ENCODE measurements at regions not wholly inside any gene's neighbourhood (a gene's known extent, or its start where the extent isn't known, plus 50 kb on each side); places are given as distances from the start of the nearest gene placed in this dataset.

DNA sequence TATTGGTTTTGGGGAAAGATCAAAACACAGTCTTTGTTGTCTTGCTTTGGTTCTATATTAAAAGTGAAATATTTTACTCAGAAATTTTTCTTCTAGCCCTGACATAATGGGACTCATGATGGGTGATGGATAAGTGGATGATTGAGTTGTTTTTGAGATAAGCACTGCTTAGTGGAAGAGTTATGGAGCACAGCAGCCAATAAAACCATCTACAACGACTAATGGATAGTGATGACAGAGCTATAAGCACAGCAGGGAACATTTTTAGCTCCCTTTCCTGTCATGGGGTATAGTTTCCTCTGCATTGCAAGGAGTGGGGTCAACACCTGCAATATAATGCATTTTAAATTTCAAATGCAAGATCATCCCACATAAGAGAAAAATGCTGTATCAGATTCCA is 812.4 kb downstream of the STPG2 start:
- H3K9me3 ChIP-seq (ENCODE audit: control insufficient read depth, insufficient read depth, low read length): no peaks in the 10 kb centered on the region
- H3K4me3 ChIP-seq (ENCODE audit: low read depth, low read length): no peak overlapping the region
- DNase-seq (ENCODE audit: low read depth in 4 of 6, low spot score in 6 of 6): peak in 1 of 6 donors; percentile 33
- H3K4me1 ChIP-seq (ENCODE audit: control insufficient read depth, insufficient read depth, low read length): no peaks in the 10 kb centered on the region
- WGBS (ENCODE audit: insufficient coverage): no CpG with 5 or more reads among the region's 1 CpG
- no peaks in the 10 kb centered on the region for H3K36me3 ChIP-seq (ENCODE audit: control insufficient read depth, insufficient read depth, low read length)
- no peak overlapping the region for H3K27ac ChIP-seq (ENCODE audit: low read depth, low read length)
- no peaks in the 10 kb centered on the region for H3K27me3 ChIP-seq (ENCODE audit: control insufficient read depth, insufficient read depth, low read length)

DNA sequence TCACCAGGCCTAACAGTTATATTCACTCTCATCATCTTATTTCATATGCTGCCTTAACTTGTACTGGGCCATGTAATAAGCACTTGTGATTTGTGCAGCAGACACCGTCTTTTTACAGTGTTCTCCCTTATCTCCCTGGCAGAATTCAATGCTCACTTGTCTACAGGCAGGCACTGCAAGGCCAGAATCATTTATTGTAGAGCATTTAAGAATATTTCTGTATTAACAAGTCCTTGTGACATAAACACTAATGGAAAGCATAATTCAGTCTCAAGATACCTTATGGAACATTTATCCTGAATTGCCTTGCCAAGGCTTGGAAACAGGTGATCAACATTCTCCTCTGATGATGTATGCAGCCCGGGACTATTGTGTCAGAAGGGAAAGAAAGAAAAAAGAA is 808.9 kb downstream of the STPG2 start:
- peak in 1 of 6 donors; percentile 55 for DNase-seq (ENCODE audit: low read depth in 4 of 6, low spot score in 6 of 6)

DNA sequence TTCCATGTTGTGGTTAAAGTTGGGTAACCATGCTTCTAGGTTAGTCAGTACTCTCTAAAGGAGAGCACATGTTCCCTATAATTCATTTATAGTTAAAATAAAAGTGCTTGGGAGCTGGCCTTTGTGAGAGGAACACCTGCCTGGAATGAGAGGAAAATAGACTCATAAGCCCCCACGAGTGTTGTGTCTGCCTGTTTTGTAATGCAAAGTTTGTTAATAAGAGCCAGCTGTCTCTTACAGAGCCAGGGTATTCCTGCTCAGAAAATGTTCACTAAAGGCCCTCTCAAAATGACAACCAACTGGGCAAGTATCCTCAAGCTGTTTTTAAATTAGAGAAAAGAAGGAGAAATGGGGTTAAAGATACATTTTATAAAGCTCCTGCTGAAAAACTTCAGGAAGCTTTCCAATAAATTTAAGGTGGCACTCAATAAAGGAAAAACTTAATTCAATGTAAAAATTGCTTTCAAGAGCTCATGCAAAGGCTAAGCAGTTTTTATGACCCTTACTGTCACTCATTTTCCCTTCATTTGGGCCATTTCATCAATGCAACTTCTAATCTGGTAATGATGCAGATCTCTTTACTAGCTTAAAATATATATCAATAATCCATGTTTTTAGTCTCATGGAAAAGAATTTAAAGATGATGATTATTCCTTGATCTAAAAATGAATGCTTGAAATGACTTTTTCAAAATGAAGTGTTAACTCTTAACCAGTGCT is 793.6 kb downstream of the STPG2 start:
- DNase-seq (ENCODE audit: low read depth in 4 of 6, low spot score in 6 of 6): peak in 4 of 6 donors; percentile 5 to 85 (median 30)
- H3K36me3 ChIP-seq (ENCODE audit: control insufficient read depth, insufficient read depth, low read length): no peaks in the 10 kb centered on the region
- no peaks in the 10 kb centered on the region for H3K4me1 ChIP-seq (ENCODE audit: control insufficient read depth, insufficient read depth, low read length)
- H3K27ac ChIP-seq (ENCODE audit: low read depth, low read length): no peak overlapping the region
- no peaks in the 10 kb centered on the region for H3K9me3 ChIP-seq (ENCODE audit: control insufficient read depth, insufficient read depth, low read length)
- no peaks in the 10 kb centered on the region for H3K27me3 ChIP-seq (ENCODE audit: control insufficient read depth, insufficient read depth, low read length)
- H3K4me3 ChIP-seq (ENCODE audit: low read depth, low read length): no peak overlapping the region
- WGBS (ENCODE audit: insufficient coverage): 13% methylated on average over 1 of the region's 1 CpG

More for the DNA sequence above, 808.9 kb downstream of the STPG2 start:
- Histone ChIP-seq H3K4me1 (ENCODE audit: control insufficient read depth, insufficient read depth, low read length) (no peaks in the 10 kb centered on the region), H3K27ac (ENCODE audit: low read depth, low read length) (no peak overlapping the region), H3K4me3 (ENCODE audit: low read depth, low read length) (no peak overlapping the region), H3K27me3 (ENCODE audit: control insufficient read depth, insufficient read depth, low read length) (no peaks in the 10 kb centered on the region), H3K9me3 (ENCODE audit: control insufficient read depth, insufficient read depth, low read length) (peaks cover 5% of the 10 kb centered on the region), H3K36me3 (ENCODE audit: control insufficient read depth, insufficient read depth, low read length) (no peaks in the 10 kb centered on the region)
- no CpG with 5 or more reads among the region's 2 CpGs for WGBS (ENCODE audit: insufficient coverage)

DNA sequence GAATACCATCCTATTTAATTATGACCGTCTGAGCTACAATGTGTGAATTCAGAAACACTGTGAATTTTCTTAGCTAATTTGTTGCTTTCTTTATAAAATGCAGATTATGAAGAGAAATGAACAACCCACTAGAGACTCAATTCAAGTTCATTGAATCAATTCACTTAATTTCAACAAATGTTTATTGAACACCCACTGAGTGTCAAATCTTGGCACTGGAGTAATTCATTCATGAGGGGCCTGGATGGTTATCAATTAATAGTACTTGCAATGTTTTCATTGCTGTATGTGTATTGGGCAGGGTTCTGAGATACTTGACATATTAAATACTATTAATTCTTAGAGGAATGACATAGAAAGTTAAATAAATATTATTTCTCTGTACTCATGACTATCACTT is 789.4 kb downstream of the STPG2 start:
- H3K27me3 ChIP-seq (ENCODE audit: control insufficient read depth, insufficient read depth, low read length): no peaks in the 10 kb centered on the region
- H3K4me3 ChIP-seq (ENCODE audit: low read depth, low read length): no peak overlapping the region
- no peaks in the 10 kb centered on the region for H3K9me3 ChIP-seq (ENCODE audit: control insufficient read depth, insufficient read depth, low read length)
- H3K36me3 ChIP-seq (ENCODE audit: control insufficient read depth, insufficient read depth, low read length): no peaks in the 10 kb centered on the region
- peak in 1 of 6 donors; percentile 53 for DNase-seq (ENCODE audit: low read depth in 4 of 6, low spot score in 6 of 6)
- WGBS (ENCODE audit: insufficient coverage): no CpG with 5 or more reads among the region's 1 CpG
- no peak overlapping the region for H3K27ac ChIP-seq (ENCODE audit: low read depth, low read length)
- no peaks in the 10 kb centered on the region for H3K4me1 ChIP-seq (ENCODE audit: control insufficient read depth, insufficient read depth, low read length)

DNA sequence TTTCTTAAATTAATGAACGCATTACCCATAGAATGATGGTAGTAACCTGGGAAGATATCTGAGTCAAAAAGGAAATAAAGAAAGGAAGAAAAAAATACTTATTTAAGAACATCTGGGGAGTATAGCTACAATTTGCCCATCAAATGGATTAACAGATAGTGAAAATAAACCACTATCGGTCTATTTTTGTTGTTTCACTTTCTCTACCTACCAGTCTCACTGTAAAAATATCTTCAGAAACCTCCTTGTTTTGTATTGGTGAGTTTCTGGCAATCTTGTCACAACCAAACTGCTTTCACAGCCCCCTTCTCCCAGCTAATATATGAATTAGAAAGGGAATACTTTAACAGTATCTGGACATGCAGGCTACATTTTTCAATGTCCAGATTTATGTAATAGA is 783.5 kb downstream of the STPG2 start:
- no peak overlapping the region for H3K4me3 ChIP-seq (ENCODE audit: low read depth, low read length)
- no peaks in the 10 kb centered on the region for H3K27me3 ChIP-seq (ENCODE audit: control insufficient read depth, insufficient read depth, low read length)
- peaks cover 2% of the 10 kb centered on the region for H3K9me3 ChIP-seq (ENCODE audit: control insufficient read depth, insufficient read depth, low read length)
- no peak overlapping the region for H3K27ac ChIP-seq (ENCODE audit: low read depth, low read length)
- H3K4me1 ChIP-seq (ENCODE audit: control insufficient read depth, insufficient read depth, low read length): no peaks in the 10 kb centered on the region
- WGBS (ENCODE audit: insufficient coverage): no CpG with 5 or more reads among the region's 2 CpGs
- H3K36me3 ChIP-seq (ENCODE audit: control insufficient read depth, insufficient read depth, low read length): no peaks in the 10 kb centered on the region
- DNase-seq (ENCODE audit: low read depth in 4 of 6, low spot score in 6 of 6): no peak

DNA sequence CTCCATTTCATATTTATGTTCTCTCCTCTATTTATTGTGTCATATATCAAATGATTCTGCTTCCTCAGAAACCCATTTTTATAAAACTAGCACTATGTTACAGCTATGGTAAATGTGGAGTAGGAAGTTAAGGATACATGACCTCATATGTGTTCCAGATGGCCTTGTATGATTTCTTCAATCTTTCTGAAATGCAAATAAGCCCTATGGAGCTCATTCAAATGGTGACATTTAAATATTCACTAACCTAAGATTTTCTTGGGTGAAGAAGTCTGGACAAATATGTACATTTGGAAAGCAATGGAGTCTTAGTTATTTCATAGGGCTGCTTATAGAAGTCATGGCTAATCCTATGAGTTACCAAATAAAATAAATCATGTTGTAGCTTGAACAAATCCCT is 782.5 kb downstream of the STPG2 start:
- Histone ChIP-seq H3K36me3 (ENCODE audit: control insufficient read depth, insufficient read depth, low read length) (no peaks in the 10 kb centered on the region), H3K4me3 (ENCODE audit: low read depth, low read length) (no peak overlapping the region), H3K27ac (ENCODE audit: low read depth, low read length) (no peak overlapping the region), H3K4me1 (ENCODE audit: control insufficient read depth, insufficient read depth, low read length) (no peaks in the 10 kb centered on the region), H3K9me3 (ENCODE audit: control insufficient read depth, insufficient read depth, low read length) (peaks cover 2% of the 10 kb centered on the region), H3K27me3 (ENCODE audit: control insufficient read depth, insufficient read depth, low read length) (no peaks in the 10 kb centered on the region)
- DNase-seq (ENCODE audit: low read depth in 4 of 6, low spot score in 6 of 6): no peak

DNA sequence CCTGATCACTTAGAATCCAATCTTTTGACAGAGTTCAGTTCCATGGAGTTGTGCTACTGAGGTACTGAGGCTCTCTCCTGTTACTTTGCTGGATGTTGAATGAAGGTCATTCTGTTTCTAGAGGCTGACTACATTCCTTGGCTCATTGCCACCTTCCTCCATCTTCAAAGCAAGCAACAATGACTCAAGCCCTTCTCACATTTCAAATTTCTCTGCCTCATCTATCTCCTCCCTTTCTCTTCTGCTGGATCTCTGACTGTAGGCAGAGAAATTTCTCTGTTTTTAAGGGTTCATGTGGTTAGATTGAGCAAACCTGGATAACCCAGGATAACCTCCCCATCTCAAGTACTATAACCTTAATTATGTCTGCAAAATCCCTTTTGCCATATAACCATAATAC is 775.4 kb downstream of the STPG2 start:
- no peak for DNase-seq (ENCODE audit: low read depth in 4 of 6, low spot score in 6 of 6)

DNA sequence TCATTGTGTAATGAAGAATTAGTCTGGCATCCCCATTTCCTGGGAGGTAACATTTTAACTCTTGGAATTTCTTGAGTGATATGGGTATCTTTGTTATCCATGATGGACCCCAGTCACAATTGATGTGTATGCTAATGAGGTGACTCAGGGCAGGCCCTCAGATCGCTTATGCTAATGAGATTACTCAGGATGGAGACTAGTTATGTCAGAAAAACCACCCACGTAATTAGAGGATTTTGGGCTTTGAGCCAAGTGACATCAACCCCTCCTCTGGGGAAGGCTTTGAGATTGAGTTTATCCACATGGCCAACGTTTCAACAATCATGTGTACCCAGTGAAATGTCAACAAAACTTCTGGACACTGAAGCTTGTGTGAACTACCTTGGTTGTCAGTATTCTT is 772.7 kb downstream of the STPG2 start:
- no peaks in the 10 kb centered on the region for H3K9me3 ChIP-seq (ENCODE audit: control insufficient read depth, insufficient read depth, low read length)
- no peaks in the 10 kb centered on the region for H3K36me3 ChIP-seq (ENCODE audit: control insufficient read depth, insufficient read depth, low read length)
- H3K27me3 ChIP-seq (ENCODE audit: control insufficient read depth, insufficient read depth, low read length): no peaks in the 10 kb centered on the region
- no peaks in the 10 kb centered on the region for H3K4me1 ChIP-seq (ENCODE audit: control insufficient read depth, insufficient read depth, low read length)
- no peak overlapping the region for H3K4me3 ChIP-seq (ENCODE audit: low read depth, low read length)
- no peak for DNase-seq (ENCODE audit: low read depth in 4 of 6, low spot score in 6 of 6)
- 60% methylated on average over 1 of the region's 3 CpGs for WGBS (ENCODE audit: insufficient coverage)
- H3K27ac ChIP-seq (ENCODE audit: low read depth, low read length): no peak overlapping the region

More for the DNA sequence above, 775.4 kb downstream of the STPG2 start:
- Histone ChIP-seq H3K9me3 (ENCODE audit: control insufficient read depth, insufficient read depth, low read length) (peaks cover 2% of the 10 kb centered on the region), H3K27ac (ENCODE audit: low read depth, low read length) (no peak overlapping the region), H3K4me1 (ENCODE audit: control insufficient read depth, insufficient read depth, low read length) (no peaks in the 10 kb centered on the region), H3K27me3 (ENCODE audit: control insufficient read depth, insufficient read depth, low read length) (no peaks in the 10 kb centered on the region), H3K4me3 (ENCODE audit: low read depth, low read length) (no peak overlapping the region), H3K36me3 (ENCODE audit: control insufficient read depth, insufficient read depth, low read length) (no peaks in the 10 kb centered on the region)

DNA sequence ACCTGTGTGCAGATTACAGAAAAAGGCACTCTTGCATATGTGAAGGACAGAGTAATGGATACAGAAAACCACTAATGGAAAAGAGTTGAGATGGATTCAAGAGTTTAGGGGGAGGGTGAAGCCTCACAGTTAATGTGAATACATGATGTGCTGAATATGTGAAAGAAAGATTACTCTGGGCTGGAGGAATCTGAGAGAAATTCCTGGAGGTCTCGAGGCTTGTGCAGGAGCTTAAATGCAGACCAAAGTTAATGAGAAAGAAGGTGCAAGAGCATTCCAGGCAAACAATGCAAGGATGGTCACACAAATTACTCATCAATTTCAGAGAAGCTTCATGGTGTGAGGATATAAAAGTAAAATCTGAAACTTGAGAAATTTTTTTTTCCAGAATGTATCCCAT is 768.8 kb downstream of the STPG2 start:
- no peaks in the 10 kb centered on the region for H3K27me3 ChIP-seq (ENCODE audit: control insufficient read depth, insufficient read depth, low read length)
- H3K36me3 ChIP-seq (ENCODE audit: control insufficient read depth, insufficient read depth, low read length): no peaks in the 10 kb centered on the region
- no CpG with 5 or more reads among the region's 1 CpG for WGBS (ENCODE audit: insufficient coverage)
- H3K4me1 ChIP-seq (ENCODE audit: control insufficient read depth, insufficient read depth, low read length): no peaks in the 10 kb centered on the region
- H3K9me3 ChIP-seq (ENCODE audit: control insufficient read depth, insufficient read depth, low read length): no peaks in the 10 kb centered on the region
- H3K27ac ChIP-seq (ENCODE audit: low read depth, low read length): no peak overlapping the region
- H3K4me3 ChIP-seq (ENCODE audit: low read depth, low read length): no peak overlapping the region
- DNase-seq (ENCODE audit: low read depth in 4 of 6, low spot score in 6 of 6): no peak

DNA sequence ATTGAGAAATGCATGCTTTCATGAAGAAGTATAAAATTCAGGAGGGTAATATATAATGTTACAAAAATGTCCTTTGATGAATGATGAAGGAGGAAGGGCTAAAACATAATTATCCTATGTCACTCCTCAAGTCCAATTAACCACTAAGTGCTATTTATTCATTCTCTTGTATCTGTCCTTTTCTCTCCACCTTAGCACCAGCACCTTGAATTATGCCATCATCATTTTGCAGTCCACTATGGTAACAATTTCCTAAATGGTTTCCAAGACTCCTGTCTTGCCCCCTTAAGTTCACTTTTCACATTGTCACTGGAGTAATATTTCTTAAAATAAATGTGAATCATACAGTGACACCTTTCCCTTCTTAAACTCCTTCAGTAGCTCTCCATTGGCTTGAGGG is 756.3 kb downstream of the STPG2 start:
- no peak for DNase-seq (ENCODE audit: low read depth in 4 of 6, low spot score in 6 of 6)
- Histone ChIP-seq H3K4me1 (ENCODE audit: control insufficient read depth, insufficient read depth, low read length) (no peaks in the 10 kb centered on the region), H3K27me3 (ENCODE audit: control insufficient read depth, insufficient read depth, low read length) (no peaks in the 10 kb centered on the region), H3K9me3 (ENCODE audit: control insufficient read depth, insufficient read depth, low read length) (no peaks in the 10 kb centered on the region), H3K27ac (ENCODE audit: low read depth, low read length) (no peak overlapping the region), H3K4me3 (ENCODE audit: low read depth, low read length) (no peak overlapping the region), H3K36me3 (ENCODE audit: control insufficient read depth, insufficient read depth, low read length) (no peaks in the 10 kb centered on the region)

Measured in spinal cord (tissue), 9 donors.